PC-3 (cell line): ENCODE measurements at regions not wholly inside any gene's neighbourhood (a gene's known extent, or its start where the extent isn't known, plus 50 kb on each side); places are given as distances from the start of the nearest gene placed in this dataset.

Source experiments
- EZH2 ChIP-seq: fragments of 300-600 bp; sonication (generic); IDR thresholded peaks from one replicate; pipeline ENCODE4 v1.6.1; 2017; ENCODE audit warnings: antibody characterized with exemption, mild to moderate bottlenecking, low read length; ENCODE audit not compliant: unreplicated experiment
- TF ChIP-seq, protein P1 (sequence below): fragments of 300-600 bp; sonication (generic); conservative IDR thresholded peaks from 2 replicates; pipeline ENCODE4 v1.5.1; 2017; ENCODE audit warnings: antibody characterized with exemption, low read depth, mild to moderate bottlenecking, low read length

DNA sequence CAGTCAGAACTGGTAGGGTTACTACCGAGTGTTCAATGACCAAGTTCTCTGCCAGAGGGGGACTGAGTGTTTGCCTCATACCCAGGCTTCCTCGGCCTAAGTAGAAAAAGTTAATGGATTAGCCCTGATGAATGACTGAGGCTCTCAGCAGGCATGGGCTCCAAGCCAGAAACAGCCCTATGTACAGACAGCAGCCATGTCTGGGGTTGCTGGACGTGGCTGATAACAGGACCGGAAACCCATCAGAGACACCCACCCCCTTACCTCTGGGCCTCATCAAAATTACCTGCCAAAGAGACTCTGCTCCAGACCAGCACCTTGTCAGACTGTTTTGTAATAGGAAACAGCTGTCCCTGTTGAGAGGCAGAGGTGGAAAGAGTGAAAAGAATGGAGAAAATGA lies 351.4 kb downstream of the ETS1 start:
- TF ChIP-seq, protein P1, sequence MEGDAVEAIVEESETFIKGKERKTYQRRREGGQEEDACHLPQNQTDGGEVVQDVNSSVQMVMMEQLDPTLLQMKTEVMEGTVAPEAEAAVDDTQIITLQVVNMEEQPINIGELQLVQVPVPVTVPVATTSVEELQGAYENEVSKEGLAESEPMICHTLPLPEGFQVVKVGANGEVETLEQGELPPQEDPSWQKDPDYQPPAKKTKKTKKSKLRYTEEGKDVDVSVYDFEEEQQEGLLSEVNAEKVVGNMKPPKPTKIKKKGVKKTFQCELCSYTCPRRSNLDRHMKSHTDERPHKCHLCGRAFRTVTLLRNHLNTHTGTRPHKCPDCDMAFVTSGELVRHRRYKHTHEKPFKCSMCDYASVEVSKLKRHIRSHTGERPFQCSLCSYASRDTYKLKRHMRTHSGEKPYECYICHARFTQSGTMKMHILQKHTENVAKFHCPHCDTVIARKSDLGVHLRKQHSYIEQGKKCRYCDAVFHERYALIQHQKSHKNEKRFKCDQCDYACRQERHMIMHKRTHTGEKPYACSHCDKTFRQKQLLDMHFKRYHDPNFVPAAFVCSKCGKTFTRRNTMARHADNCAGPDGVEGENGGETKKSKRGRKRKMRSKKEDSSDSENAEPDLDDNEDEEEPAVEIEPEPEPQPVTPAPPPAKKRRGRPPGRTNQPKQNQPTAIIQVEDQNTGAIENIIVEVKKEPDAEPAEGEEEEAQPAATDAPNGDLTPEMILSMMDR, result no peak
- TF ChIP-seq EZH2, result no peak
